Astrocyte (in vitro differentiated cells and primary cell): ENCODE measurements at regions not wholly inside any gene's neighbourhood (a gene's known extent, or its start where the extent isn't known, plus 50 kb on each side); places are given as distances from the start of the nearest gene placed in this dataset.

Experiments
- DNase-seq: peaks from one replicate; pipeline ENCODE4 v3.0.0-alpha.2; 2010; ENCODE audit warnings: low read depth
- FAIRE-seq: peaks from 2 replicates; lab custom pipeline; 2011; peaks lifted over from hg19 to GRCh38; lab: Jason Lieb, UNC
- H2AFZ ChIP-seq: 2 replicates; pipeline ENCODE4 v1.6.0; 2012; ENCODE audit warnings: low read depth, low read length, inconsistent platforms
- H3K27ac ChIP-seq: 2 replicates; pipeline ENCODE4 v1.5.1; 2011; ENCODE audit warnings: low read depth, low read length, inconsistent platforms
- H3K27me3 ChIP-seq: 2 replicates; pipeline ENCODE4 v1.6.0; 2011; ENCODE audit warnings: low read length, inconsistent platforms; ENCODE audit not compliant: insufficient read depth
- H3K36me3 ChIP-seq: 2 replicates; pipeline ENCODE4 v1.5.1; 2011; ENCODE audit warnings: low read length, inconsistent platforms; ENCODE audit not compliant: insufficient read depth
- H3K4me1 ChIP-seq: 2 replicates; pipeline ENCODE4 v1.5.1; 2011; ENCODE audit warnings: low read length, inconsistent platforms; ENCODE audit not compliant: insufficient read depth
- H3K4me2 ChIP-seq: 2 replicates; pipeline ENCODE4 v1.6.0; 2012; ENCODE audit warnings: low read length, inconsistent platforms
- H3K4me3 ChIP-seq: 2 replicates; pipeline ENCODE4 v1.5.1; 2011; ENCODE audit warnings: low read depth, mild to moderate bottlenecking, low read length, inconsistent platforms; ENCODE audit not compliant: insufficient read depth
- H3K79me2 ChIP-seq: 2 replicates; pipeline ENCODE4 v1.6.0; 2012; ENCODE audit warnings: mild to moderate bottlenecking, low read length, inconsistent platforms; ENCODE audit not compliant: insufficient read depth
- H3K9ac ChIP-seq: 2 replicates; pipeline ENCODE4 v1.6.0; 2012; ENCODE audit warnings: mild to moderate bottlenecking, low read length, inconsistent platforms
- H3K9me3 ChIP-seq: 2 replicates; pipeline ENCODE4 v1.5.1; 2012; ENCODE audit warnings: low read depth, mild to moderate bottlenecking, low read length, inconsistent platforms; ENCODE audit not compliant: insufficient read depth
- H4K20me1 ChIP-seq: 2 replicates; pipeline ENCODE4 v1.6.0; 2012; ENCODE audit warnings: low read length, inconsistent platforms; ENCODE audit not compliant: insufficient read depth
- H3K27ac Mint-ChIP-seq: one replicate; pipeline ENCODE4 v1.8.0; 2021; ENCODE audit warnings: mild to moderate bottlenecking, mixed read lengths; ENCODE audit not compliant: unreplicated experiment
- H3K27me3 Mint-ChIP-seq: one replicate; pipeline ENCODE4 v1.8.0; 2021; ENCODE audit warnings: low read depth, mixed read lengths; ENCODE audit not compliant: unreplicated experiment
- H3K36me3 Mint-ChIP-seq: one replicate; pipeline ENCODE4 v1.8.0; 2021; ENCODE audit warnings: low read depth, mixed read lengths; ENCODE audit not compliant: unreplicated experiment
- H3K4me1 Mint-ChIP-seq: one replicate; pipeline ENCODE4 v1.8.0; 2021; ENCODE audit warnings: low read depth, mixed read lengths; ENCODE audit not compliant: unreplicated experiment
- H3K4me3 Mint-ChIP-seq: one replicate; pipeline ENCODE4 v1.8.0; 2021; ENCODE audit warnings: mild to moderate bottlenecking, moderate library complexity, mixed read lengths; ENCODE audit not compliant: unreplicated experiment
- H3K9me3 Mint-ChIP-seq: one replicate; pipeline ENCODE4 v1.8.0; 2021; ENCODE audit warnings: mild to moderate bottlenecking, mixed read lengths; ENCODE audit not compliant: unreplicated experiment
- EZH2 ChIP-seq: IDR thresholded peaks from 2 replicates; pipeline ENCODE4 v1.6.1; 2012; ENCODE audit warnings: mild to moderate bottlenecking, low read length, inconsistent platforms; ENCODE audit not compliant: insufficient read depth
- TF ChIP-seq, protein P1 (sequence below): IDR thresholded peaks from 2 replicates; pipeline ENCODE4 v1.5.1; 2011; ENCODE audit warnings: low read depth, mild to moderate bottlenecking, inconsistent platforms, low read length, moderate library complexity; ENCODE audit not compliant: insufficient read depth

DNA sequence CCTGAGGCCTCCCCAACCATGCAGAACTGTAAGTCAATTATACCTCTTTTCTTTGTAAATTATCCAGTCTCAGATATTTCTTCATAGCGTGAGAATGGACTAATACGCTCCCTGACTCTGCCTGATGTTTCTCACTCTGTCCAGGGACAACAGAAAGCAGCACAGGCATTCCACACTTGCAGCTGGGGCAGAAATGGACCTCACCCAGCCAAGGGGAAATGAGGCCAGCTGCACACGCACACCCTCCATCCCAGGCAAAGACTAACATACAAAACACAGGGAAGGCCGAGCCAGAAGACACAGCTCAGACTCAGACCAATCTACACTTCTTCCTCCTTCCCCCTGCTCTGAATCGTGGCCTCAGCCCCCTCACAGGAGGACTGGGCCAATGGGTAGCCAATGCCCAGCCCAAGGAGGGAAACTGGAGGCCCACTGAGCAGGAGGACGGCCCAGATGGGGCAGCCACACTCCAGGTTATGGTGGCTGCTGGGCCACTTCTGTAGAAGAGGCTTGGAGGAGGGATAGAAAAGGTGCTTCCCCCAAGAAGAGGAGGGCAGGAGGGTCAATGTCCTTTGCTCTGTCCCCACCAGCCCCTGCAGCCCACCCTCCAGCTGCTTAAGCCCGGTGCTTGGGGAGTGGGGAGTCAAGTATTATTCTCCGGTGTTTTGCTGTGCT lies 228.4 kb downstream of the NPHP4 start:
- Mint-ChIP-seq H3K27ac (no peak overlapping the region), H3K4me1 (peaks cover 6% of the 10 kb centered on the region), H3K4me3 (no peak overlapping the region), H3K36me3 (no peaks in the 10 kb centered on the region), H3K27me3 (peaks cover 33% of the 10 kb centered on the region), H3K9me3 (peaks cover 9% of the 10 kb centered on the region)
- H3K9ac ChIP-seq = no peak overlapping the region
- no peak overlapping the region for H3K27ac ChIP-seq
- H4K20me1 ChIP-seq = no peaks in the 10 kb centered on the region
- H2AFZ ChIP-seq = no peak overlapping the region
- H3K27me3 ChIP-seq = no peaks in the 10 kb centered on the region
- no peaks in the 10 kb centered on the region for H3K79me2 ChIP-seq
- FAIRE-seq = no peak
- DNase-seq = no peak
- H3K9me3 ChIP-seq = no peaks in the 10 kb centered on the region
- TF ChIP-seq EZH2 = no peak
- TF ChIP-seq, protein P1, sequence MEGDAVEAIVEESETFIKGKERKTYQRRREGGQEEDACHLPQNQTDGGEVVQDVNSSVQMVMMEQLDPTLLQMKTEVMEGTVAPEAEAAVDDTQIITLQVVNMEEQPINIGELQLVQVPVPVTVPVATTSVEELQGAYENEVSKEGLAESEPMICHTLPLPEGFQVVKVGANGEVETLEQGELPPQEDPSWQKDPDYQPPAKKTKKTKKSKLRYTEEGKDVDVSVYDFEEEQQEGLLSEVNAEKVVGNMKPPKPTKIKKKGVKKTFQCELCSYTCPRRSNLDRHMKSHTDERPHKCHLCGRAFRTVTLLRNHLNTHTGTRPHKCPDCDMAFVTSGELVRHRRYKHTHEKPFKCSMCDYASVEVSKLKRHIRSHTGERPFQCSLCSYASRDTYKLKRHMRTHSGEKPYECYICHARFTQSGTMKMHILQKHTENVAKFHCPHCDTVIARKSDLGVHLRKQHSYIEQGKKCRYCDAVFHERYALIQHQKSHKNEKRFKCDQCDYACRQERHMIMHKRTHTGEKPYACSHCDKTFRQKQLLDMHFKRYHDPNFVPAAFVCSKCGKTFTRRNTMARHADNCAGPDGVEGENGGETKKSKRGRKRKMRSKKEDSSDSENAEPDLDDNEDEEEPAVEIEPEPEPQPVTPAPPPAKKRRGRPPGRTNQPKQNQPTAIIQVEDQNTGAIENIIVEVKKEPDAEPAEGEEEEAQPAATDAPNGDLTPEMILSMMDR = no peak
- H3K36me3 ChIP-seq = no peaks in the 10 kb centered on the region
- H3K4me3 ChIP-seq = no peak overlapping the region
- H3K4me1 ChIP-seq = no peaks in the 10 kb centered on the region
- H3K4me2 ChIP-seq = no peak overlapping the region

DNA sequence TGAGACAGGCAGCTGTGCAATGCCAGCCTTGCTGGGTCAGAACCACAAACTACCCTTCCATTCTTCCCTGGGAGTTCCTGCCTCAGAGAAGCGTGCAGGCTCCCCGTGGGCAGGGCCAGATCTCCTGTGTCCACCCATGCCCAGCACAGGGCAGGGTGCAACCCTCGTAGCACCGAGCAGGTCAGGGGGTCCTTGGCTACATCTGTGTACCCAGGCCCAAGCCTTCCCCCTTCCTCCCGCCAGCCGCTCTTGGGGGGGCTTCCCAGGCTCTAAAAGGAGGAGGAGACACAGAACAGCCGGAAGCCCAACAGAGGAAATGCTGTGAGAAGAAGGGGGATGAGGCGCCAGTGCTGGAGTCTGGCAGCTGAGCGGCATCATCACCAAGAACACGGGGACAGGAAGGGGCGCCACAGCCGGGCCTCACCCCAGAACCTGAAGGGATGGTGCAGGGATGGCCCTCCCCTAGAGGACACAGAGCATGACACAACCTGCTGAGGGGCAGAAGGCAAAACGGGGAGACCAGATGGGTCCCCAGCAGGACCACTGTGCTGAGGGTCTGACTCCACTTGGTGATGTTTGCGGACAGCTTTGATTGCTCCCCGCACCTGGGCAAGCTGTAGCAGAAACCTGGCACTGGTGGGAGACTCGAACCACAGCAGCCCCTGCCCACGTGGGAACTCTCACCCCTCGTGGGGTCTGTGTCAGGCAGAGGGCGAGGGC lies 233.2 kb downstream of the NPHP4 start:
- H3K27me3 ChIP-seq = no peaks in the 10 kb centered on the region
- no peaks in the 10 kb centered on the region for H3K79me2 ChIP-seq
- H3K36me3 ChIP-seq = no peaks in the 10 kb centered on the region
- H3K4me3 ChIP-seq = no peak overlapping the region
- H3K4me2 ChIP-seq = no peak overlapping the region
- TF ChIP-seq, protein P1 = no peak
- no peak for TF ChIP-seq EZH2
- no peak overlapping the region for H3K27ac ChIP-seq
- DNase-seq (no peak), FAIRE-seq (no peak)
- no peak overlapping the region for H3K9ac ChIP-seq
- Mint-ChIP-seq H3K9me3 (peaks cover 9% of the 10 kb centered on the region), H3K27me3 (peaks cover 38% of the 10 kb centered on the region), H3K27ac (no peak overlapping the region), H3K36me3 (no peaks in the 10 kb centered on the region), H3K4me1 (no peaks in the 10 kb centered on the region), H3K4me3 (no peak overlapping the region)
- H3K9me3 ChIP-seq = peaks cover 2% of the 10 kb centered on the region
- no peaks in the 10 kb centered on the region for H4K20me1 ChIP-seq
- no peaks in the 10 kb centered on the region for H3K4me1 ChIP-seq
- H2AFZ ChIP-seq = no peak overlapping the region
